GOT3 (cell line): ENCODE measurements at regions not wholly inside any gene's neighbourhood (a gene's known extent, or its start where the extent isn't known, plus 50 kb on each side); places are given as distances from the start of the nearest gene placed in this dataset.

ENCODE experiments used
- DNase-seq: peaks from one replicate; lab custom pipeline; 2025; ENCODE audit warnings: mixed read lengths; lab: John Stamatoyannopoulos, UW

- DNase-seq, result no peak
Observed at GRCh38 chr16:55042556-55043432, 112.1 kb downstream of the IRX5 start.

DNA sequence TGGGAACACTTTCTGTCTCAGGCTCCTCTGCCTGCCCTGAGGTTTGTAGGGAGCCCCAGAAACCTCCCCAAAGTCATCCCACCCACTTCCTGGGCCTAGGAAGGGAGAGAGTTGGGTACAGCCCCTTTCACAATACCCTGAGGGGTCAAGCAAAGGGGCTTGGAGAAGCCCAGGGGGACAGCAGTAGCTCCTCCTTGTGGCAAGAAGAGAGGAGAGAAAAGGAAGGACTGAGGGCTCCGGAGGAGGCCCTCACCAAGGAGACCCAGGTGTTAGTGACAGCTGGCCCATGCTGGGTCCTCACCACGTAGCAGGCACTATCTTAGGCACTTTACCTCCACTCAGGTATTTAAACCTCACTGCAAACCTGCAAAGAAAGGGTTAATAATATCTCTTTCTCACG lies 112.8 kb downstream of the IRX5 start:
- no peak for DNase-seq

DNA sequence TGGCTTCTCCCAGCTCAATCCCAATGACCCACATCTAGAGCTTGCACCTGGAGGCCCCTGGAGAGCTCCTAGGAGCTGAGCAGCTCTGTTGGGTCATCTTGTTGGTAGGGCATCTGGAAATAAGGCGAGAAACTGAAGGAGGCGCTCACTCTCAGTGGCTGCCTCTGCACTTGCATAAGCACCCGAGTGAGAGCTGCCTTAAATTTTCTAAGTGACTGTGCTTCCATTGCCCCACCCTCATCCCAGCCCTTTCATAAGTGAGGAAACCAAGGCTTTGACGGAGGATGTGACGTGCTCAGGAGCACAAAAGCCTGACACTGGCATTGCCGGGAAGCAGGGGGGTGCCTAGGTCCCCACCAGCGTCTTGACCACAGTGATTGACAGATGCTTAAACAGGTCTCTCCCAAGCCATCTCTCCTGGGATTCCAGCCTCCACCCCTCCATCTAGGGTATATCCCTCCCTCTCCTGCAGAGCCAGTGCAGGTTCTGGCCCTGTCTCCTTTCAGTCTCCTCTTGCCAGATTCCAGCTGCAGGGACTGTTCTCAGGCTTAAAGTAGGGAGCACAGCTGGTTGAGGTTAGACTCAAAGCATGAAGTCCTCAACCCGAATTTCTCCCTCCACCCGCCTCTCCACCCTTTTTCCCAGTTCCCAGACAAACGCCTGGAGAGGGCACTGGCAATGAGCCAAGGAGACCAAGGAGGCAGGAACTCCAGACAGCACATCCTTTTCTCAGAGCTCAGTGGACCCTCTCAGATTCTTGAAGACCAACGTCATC lies 113.7 kb downstream of the IRX5 start:
- no peak for DNase-seq

DNA sequence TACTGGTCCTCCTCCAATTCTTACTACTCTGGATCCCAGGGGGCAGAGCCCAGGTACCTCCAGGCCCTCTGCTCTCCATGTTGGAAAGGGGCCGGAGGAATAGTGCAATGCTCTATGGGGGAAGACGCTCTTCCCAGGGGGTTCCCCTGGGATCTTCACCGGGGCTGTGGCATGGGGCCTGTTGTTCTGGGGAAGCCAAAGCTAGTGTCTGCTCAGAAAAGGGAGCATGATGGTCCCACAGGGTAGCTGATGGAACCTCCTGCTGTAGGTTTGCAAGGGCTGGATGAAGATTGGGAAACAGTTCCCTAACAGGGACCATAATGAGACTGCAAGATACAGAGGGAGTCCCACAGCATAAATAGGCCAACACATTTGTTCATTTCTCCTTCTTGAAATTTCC lies 114.7 kb downstream of the IRX5 start:
- no peak for DNase-seq

GRCh38 chr16:55045756-55046460 lies 115.2 kb downstream of the IRX5 start:
- no peak for DNase-seq

DNA sequence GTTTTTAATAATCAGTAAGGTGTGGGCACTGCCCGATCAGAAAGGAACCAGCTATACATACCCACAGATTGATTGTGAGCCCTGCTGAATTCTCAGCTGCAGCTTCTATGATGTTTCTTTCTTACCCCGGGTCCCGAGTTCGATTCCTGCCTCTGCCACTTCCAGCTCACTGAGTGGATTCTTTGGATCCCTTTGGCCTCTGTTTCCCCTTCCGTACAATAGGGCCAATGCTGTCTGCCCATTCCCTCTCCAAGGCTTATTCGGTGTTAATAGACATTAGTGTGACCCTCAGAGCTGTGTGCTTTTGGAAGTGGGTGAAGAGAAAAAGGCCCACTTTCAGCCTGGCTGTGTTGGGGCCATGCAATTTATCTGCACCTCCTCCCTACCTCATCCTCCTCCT lies 115.8 kb downstream of the IRX5 start:
- DNase-seq, result no peak

DNA sequence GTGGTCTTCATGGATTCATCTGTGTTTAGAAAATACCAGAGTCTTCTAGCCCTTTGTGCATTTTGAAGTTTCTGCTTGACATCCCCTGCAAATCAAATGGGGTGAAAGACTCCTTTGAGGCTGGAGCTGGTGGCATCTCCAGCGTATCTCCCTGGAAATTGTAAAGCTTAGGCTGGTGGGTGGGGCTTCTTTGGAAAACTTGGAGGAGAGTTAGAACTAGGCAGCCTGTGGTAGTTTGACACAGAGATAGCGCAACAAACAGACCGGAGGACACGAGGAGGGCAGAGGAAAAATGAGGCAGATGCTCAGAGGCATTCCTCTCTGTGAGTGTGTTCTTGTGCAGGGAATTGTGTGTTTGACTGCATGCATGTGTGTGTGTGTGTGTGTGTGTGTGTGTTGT lies 116.3 kb downstream of the IRX5 start:
- no peak for DNase-seq

GRCh38 chr16:55047331-55047730 lies 116.7 kb downstream of the IRX5 start:
- DNase-seq, result no peak

GRCh38 chr16:55047903-55048497 lies 117.3 kb downstream of the IRX5 start:
- DNase-seq, result no peak

DNA sequence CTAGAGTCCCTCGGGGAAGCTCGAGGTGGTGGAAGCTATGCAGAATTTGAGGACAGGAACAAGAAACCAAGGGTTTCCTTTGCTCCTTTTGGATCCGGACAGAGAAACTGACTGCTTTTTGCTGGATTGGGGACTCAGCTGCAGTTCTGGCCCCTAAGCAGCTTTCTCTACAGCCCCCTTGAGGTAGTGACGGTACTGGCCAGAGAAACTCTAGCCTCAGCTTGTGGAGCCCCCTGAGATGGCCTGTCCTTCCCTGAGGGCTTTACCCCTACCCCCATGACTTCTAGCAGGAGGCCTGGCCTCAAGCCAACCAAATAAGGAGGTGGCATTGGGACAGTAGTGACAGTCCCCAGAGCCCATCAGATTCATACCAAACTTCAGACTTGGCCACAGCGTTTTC lies 118.1 kb downstream of the IRX5 start:
- DNase-seq, result no peak

GRCh38 chr16:55051571-55052347 lies 121.1 kb downstream of the IRX5 start:
- DNase-seq, result no peak

DNA sequence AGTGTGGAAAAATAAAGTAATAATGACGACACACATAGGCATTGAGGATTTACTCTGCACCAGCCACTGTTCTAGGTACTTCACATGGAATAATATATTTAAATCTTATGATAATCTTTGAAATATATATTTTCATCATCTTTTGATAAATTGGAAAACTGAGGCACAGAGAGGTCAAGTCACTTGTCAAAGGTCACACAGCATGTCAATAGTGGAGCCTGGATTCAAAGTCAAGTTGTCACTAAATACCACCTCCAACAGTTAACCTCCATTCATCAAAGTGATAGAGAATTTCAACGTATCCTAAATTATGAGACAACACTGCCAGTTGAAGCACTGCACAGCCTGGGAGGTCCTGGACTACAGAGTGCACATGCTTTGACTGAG lies 121.7 kb downstream of the IRX5 start:
- no peak for DNase-seq

DNA sequence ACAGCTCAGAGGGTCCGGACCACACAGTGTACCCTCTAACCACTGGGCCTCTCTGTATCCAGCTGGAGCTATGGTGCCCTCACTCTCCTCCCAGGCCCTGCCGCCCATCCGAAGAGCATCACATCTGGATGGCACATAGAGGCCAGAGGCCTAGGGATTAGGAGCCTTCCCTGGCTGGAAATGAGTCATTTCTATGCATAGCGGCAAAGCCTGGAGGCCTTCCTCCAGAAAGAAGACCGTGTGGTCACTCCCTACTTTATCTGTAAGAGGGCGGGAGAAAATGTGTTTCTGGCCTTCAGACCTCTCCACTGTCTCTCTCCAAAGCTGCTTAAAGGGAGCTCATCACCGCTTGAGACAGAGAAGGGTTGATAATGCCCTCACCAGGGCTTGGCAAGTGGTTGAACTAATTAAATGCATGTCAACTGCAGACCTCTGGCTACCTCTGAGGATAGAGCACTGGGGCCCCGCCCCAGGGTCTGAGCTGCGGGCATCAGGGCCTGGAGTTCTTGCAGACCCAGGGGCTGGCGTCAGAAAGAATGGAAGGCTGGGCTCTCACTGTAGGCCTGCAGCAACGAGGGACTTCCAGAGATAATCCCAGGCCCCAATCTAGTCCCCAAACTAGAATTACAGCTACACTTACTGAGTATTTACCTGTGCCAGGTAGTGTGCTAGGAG lies 122.2 kb downstream of the IRX5 start:
- DNase-seq, result no peak

DNA sequence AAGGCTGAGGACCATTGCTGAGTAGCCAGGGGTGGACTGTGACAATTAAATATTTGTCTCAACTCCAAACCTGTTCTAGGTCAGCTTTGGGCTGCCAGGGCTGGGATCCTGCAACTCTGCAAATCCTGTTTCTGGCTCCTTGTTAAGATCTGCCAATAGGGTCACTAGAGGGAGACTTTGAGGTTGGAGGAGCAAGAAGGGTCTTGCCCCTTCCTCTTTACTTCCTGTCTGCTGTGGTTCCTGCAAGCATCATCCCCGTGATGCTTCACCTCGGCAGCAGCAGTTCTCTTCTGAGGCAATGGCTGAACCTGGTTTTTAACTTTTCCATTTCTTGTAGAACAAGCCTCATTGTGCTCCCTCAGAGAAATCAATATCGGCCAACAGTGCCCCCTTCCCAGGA lies 124.6 kb downstream of the IRX5 start:
- no peak for DNase-seq

GRCh38 chr16:55056585-55057401 lies 126.1 kb downstream of the IRX5 start:
- no peak for DNase-seq

DNA sequence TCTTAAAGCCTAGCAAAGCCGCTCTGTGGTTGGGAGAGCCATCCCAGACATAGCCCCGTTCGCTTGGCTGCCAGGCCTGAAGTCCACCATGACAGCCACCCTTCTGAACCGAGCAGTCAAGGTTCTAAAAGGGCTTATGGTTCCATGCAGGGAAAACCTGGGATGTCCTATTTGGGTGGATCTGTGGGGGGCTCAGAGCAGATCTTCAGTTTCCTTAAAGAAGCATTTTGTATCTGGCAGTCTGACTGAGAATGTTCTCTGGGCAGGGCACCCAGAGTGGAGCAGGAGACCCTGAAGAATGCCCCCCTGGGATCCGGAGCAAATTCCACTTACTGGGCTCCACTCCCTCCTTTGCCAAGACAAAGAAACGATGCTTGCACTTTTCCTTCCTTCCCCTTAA lies 127.2 kb downstream of the IRX5 start:
- DNase-seq, result no peak

DNA sequence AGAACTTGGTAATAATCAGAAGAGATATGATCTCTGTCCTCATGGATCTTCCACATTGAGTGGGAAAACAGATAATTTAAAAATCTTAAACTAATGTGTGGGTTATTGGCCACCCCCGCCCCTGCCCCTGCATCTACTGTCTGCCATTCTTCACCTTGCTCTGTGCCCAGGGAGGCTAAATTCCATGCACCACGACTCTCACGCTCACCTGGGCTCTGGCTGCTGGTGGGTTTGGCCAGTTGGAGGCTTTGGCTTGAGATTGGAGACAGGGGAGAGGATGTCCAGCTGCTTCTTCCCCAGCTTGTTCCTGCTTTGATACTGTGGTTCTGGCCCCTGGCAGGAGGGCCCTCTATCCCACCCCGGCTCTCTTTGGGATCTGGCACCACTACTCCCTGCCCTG lies 127.9 kb downstream of the IRX5 start:
- no peak for DNase-seq

GRCh38 chr16:55059146-55059545 lies 128.5 kb downstream of the IRX5 start:
- no peak for DNase-seq

- DNase-seq, result no peak
Observed at GRCh38 chr16:55061126-55061525, 130.5 kb downstream of the IRX5 start.

DNA sequence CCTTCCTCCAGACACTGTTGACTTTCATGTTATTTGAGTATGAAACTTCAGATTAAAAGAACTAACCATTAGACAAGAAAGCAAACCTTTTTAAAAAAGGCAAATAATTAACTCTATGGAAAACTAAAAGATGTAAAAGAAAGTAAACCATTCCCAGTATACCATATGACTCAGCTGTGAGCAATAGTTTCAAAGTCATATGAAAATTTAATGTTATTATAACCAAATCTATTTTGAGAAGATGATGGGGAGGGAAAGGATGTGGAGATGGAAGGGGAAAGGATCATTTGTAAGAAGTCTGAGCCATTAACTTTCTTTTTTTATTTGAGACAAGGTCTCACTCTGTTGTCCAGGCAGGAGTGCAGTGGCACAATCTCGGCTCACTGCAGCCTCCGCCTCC lies 131.8 kb downstream of the IRX5 start:
- no peak for DNase-seq
